Vagina (tissue), 2 donors: ENCODE measurements at regions not wholly inside any gene's neighbourhood (a gene's known extent, or its start where the extent isn't known, plus 50 kb on each side); places are given as distances from the start of the nearest gene placed in this dataset.

Experiments used
- DNase-seq, 2 donors: peaks; one replicate each; pipeline ENCODE4 v3.0.0-alpha.2; 2017; ENCODE audit errors: extremely low spot score in 2 of 2
- H3K27ac ChIP-seq: fragments of 200-600 bp; sonication (generic); one replicate; pipeline ENCODE4 v1.5.1; 2019
- H3K27me3 ChIP-seq: fragments of 200-600 bp; sonication (generic); one replicate; pipeline ENCODE4 v1.5.1; 2019
- H3K36me3 ChIP-seq, 2 donors: fragments of 200-600 bp; sonication (generic); one replicate each; pipeline ENCODE4 v1.5.1; 2017 to 2019
- H3K4me1 ChIP-seq: fragments of 200-600 bp; sonication (generic); one replicate; pipeline ENCODE4 v1.5.1; 2019
- H3K4me3 ChIP-seq, 2 donors: fragments of 200-600 bp; sonication (generic); 1 replicate in 1 of 2; 2 replicates in 1 of 2; pipeline ENCODE4 v1.5.1; 2016 to 2019
- H3K9me3 ChIP-seq: fragments of 200-600 bp; sonication (generic); one replicate; pipeline ENCODE4 v1.5.1; 2019
- POLR2A ChIP-seq, 2 donors: fragments of 450-650 bp; IDR thresholded peaks; one replicate each; pipeline ENCODE4 v1.6.1; 2017; ENCODE audit warnings: antibody characterized with exemption in 2 of 2, mild to moderate bottlenecking in 2 of 2, moderate library complexity in 2 of 2
- POLR2AphosphoS5 ChIP-seq, 2 donors: sonication (generic); formaldehyde crosslinking; IDR thresholded peaks; one replicate each; pipeline ENCODE4 v1.9.0; 2017; ENCODE audit warnings: antibody characterized with exemption in 2 of 2, mild to moderate bottlenecking in 2 of 2, low read depth in 1 of 2; ENCODE audit not compliant: insufficient read depth in 1 of 2
- intact Hi-C: fragments of 100-400 bp; cut with DNase I; formaldehyde crosslinking; loops from one replicate; pipeline ENCODE4 v1.15.1; 2023
- TF ChIP-seq, protein P1 (sequence below), 3 experiments: fragments of 450-650 bp in 2 of 3; fragments of 200-600 bp in 1 of 3; sonication (generic) in 1 of 3; IDR thresholded peaks; one replicate each; pipeline ENCODE4 v1.5.1; 2017 to 2019; ENCODE audit warnings: antibody characterized with exemption in 3 of 3, mild to moderate bottlenecking in 2 of 3, moderate library complexity in 2 of 3

DNA sequence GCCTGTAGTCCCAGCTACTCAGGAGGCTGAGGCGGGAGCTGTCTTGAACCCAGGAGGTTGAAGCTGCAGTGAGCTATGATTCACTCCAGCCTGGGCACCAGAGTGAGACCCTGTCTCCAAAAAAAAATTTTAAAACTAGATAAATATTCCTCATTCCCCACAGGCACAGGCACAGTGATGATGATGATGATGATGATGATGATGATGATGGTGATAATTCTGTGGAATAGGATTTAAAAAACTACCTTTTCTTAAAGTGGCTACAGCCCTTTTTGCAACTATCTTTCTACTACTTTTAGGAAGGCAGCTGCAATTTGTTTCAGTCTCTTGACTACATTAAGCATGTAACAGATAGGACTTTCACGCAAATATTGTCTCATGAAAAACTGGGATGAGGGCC lies 76.6 kb upstream of the SCAF8 start:
- Histone ChIP-seq H3K4me3 (no peak overlapping the region), H3K9me3 (no peaks in the 10 kb centered on the region), H3K27ac (no peak overlapping the region), H3K4me1 (peaks cover 6% of the 10 kb centered on the region), H3K27me3 (no peaks in the 10 kb centered on the region), H3K36me3 (no peaks in the 10 kb centered on the region)
- TF ChIP-seq POLR2AphosphoS5 (IDR thresholded peaks at IDR 0.05; ENCODE audit: insufficient read depth in 1 of 2, low read depth in 1 of 2) (no peak), POLR2A (IDR thresholded peaks at IDR 0.05) (no peak)
- TF ChIP-seq, protein P1, sequence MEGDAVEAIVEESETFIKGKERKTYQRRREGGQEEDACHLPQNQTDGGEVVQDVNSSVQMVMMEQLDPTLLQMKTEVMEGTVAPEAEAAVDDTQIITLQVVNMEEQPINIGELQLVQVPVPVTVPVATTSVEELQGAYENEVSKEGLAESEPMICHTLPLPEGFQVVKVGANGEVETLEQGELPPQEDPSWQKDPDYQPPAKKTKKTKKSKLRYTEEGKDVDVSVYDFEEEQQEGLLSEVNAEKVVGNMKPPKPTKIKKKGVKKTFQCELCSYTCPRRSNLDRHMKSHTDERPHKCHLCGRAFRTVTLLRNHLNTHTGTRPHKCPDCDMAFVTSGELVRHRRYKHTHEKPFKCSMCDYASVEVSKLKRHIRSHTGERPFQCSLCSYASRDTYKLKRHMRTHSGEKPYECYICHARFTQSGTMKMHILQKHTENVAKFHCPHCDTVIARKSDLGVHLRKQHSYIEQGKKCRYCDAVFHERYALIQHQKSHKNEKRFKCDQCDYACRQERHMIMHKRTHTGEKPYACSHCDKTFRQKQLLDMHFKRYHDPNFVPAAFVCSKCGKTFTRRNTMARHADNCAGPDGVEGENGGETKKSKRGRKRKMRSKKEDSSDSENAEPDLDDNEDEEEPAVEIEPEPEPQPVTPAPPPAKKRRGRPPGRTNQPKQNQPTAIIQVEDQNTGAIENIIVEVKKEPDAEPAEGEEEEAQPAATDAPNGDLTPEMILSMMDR (IDR thresholded peaks at IDR 0.05) = no peak
- intact Hi-C loops = no loop called here
- no peak for DNase-seq

DNA sequence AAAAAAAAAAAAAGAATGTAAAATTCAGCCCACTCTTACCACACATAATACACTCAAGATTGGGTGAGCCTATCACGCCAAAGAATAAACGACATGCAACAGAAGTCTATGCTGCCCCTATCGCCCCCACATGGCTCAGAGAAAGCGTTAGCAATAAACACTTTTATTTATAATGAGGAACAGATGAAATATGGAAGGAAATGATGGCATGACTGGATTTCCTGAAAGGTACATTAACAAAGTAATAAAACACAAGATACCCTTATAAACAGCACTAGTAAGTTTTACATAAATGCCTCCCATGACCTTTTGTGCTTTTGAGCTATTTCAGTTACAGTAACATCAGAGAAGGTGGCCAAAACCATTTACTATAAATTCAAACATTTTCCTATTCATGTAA lies 71.4 kb upstream of the SCAF8 start:
- no peak overlapping the region for H3K4me3 ChIP-seq
- no peaks in the 10 kb centered on the region for H3K9me3 ChIP-seq
- DNase-seq = no peak
- no peaks in the 10 kb centered on the region for H3K27me3 ChIP-seq
- intact Hi-C loops = no loop called here
- no peaks in the 10 kb centered on the region for H3K4me1 ChIP-seq
- no peaks in the 10 kb centered on the region for H3K36me3 ChIP-seq
- TF ChIP-seq, protein P1 (IDR thresholded peaks at IDR 0.05) = no peak
- TF ChIP-seq POLR2AphosphoS5 (IDR thresholded peaks at IDR 0.05; ENCODE audit: insufficient read depth in 1 of 2, low read depth in 1 of 2) = peak in 1 of 2 donors; percentile 18
- no peak overlapping the region for H3K27ac ChIP-seq

DNA sequence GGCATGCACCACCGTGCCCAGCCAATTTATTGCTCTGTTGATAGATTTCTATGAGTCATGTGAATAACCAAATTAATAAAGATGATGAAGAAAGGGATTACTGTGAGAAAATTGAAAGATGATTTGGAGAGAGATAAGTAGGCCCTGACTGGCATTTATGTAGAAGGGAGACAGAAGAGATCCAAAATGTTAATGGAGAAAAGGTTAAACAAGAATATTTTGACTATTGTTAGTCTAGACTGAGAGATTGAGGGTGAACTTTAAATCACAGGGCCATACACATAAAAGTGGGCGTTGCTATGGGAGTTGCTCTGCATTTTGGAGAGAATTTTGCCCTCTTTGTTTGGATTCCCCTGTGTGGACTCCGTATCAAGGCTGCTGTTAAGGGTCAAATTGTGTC lies 68.9 kb upstream of the SCAF8 start:
- no peaks in the 10 kb centered on the region for H3K9me3 ChIP-seq
- DNase-seq = no peak
- no peaks in the 10 kb centered on the region for H3K27me3 ChIP-seq
- H3K27ac ChIP-seq = no peak overlapping the region
- no peaks in the 10 kb centered on the region for H3K4me1 ChIP-seq
- intact Hi-C loops = no loop called here
- H3K36me3 ChIP-seq = no peaks in the 10 kb centered on the region
- TF ChIP-seq POLR2AphosphoS5 (IDR thresholded peaks at IDR 0.05; ENCODE audit: insufficient read depth in 1 of 2, low read depth in 1 of 2) (no peak), POLR2A (IDR thresholded peaks at IDR 0.05) (no peak)
- TF ChIP-seq, protein P1 (IDR thresholded peaks at IDR 0.05) = no peak
- no peak overlapping the region for H3K4me3 ChIP-seq

DNA sequence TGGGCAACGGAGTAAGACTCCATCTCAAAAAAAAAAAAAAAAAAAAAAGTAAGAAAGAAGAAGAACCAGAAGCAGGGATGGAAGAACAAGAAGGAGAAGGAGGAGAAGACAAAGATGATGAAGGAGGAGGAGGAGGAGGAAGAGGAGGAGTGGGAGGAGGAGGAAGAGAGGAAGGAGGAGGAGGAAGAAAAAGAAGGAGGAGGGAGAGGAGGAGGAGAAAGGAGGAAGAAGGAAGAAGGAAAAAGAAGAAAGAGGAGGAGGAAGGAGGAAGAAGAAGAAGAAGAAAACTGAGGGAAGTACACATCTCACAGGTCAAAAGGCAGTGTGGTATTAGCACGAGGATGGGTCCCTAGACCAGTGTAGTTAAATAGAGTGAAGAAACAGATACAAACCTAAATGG lies 65.1 kb upstream of the SCAF8 start:
- intact Hi-C loops = no loop called here
- TF ChIP-seq, protein P1 (IDR thresholded peaks at IDR 0.05) = no peak
- TF ChIP-seq POLR2A (IDR thresholded peaks at IDR 0.05) = no peak
- no peak for TF ChIP-seq POLR2AphosphoS5 (IDR thresholded peaks at IDR 0.05; ENCODE audit: insufficient read depth in 1 of 2, low read depth in 1 of 2)
- H3K9me3 ChIP-seq = no peaks in the 10 kb centered on the region
- DNase-seq = no peak
- H3K4me3 ChIP-seq = no peak overlapping the region
- no peak overlapping the region for H3K27ac ChIP-seq
- no peaks in the 10 kb centered on the region for H3K27me3 ChIP-seq
- no peaks in the 10 kb centered on the region for H3K4me1 ChIP-seq
- no peaks in the 10 kb centered on the region for H3K36me3 ChIP-seq

DNA sequence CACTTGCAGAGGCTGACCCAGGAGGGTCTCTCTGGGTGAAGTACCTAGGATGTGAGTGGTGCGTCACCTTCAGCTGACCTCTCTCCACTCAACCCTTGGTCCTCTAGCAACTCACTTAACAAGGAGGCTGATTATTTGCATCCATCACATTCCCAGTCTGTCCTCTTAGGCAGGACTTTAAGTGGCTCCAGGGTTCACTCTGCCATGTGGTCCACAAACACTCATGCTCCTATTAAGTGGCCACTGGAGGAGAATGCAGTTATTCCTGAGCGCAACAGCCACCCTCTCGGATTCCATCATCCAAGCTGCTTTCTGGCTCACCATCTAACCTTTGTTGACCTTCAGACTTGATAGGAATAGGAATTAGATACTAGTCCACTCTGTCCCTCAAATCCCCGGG lies 61.1 kb upstream of the SCAF8 start:
- no peaks in the 10 kb centered on the region for H3K4me1 ChIP-seq
- no peak overlapping the region for H3K4me3 ChIP-seq
- H3K9me3 ChIP-seq = no peaks in the 10 kb centered on the region
- TF ChIP-seq, protein P1 (IDR thresholded peaks at IDR 0.05) = no peak
- TF ChIP-seq POLR2AphosphoS5 (IDR thresholded peaks at IDR 0.05; ENCODE audit: insufficient read depth in 1 of 2, low read depth in 1 of 2) = no peak
- TF ChIP-seq POLR2A (IDR thresholded peaks at IDR 0.05) = no peak
- DNase-seq = no peak
- no peak overlapping the region for H3K27ac ChIP-seq
- no peaks in the 10 kb centered on the region for H3K36me3 ChIP-seq
- intact Hi-C loops = loop anchor here (10.0 kb wide), 1 partner anchor 133 kb away; no protein-coding TSS in a partner anchor
- no peaks in the 10 kb centered on the region for H3K27me3 ChIP-seq
